Smooth muscle cell (in vitro differentiated cells): ENCODE measurements at regions not wholly inside any gene's neighbourhood (a gene's known extent, or its start where the extent isn't known, plus 50 kb on each side); places are given as distances from the start of the nearest gene placed in this dataset.
"Not testable (repeated sequence)": the region's sequence is repeated elsewhere in the genome, so short reads cannot be mapped to it uniquely, and the experiment has no call there.

Experiments used
- DNase-seq: peaks from one replicate; lab custom pipeline; 2025; ENCODE audit not compliant: unreplicated experiment; lab: John Stamatoyannopoulos, UW
- H2AFZ ChIP-seq: fragments of 200-600 bp; sonication (generic); 2 replicates; pipeline ENCODE4 v1.6.0; 2016; ENCODE audit warnings: antibody characterized with exemption, low read depth, mild to moderate bottlenecking
- H3F3A ChIP-seq: fragments of 200-600 bp; sonication (generic); 2 replicates; pipeline ENCODE4 v1.6.0; 2017; ENCODE audit warnings: antibody characterized with exemption, low read depth
- H3K27ac ChIP-seq: fragments of 200-600 bp; sonication (generic); 2 replicates; pipeline ENCODE4 v1.5.1; 2016; ENCODE audit warnings: low read depth, mild to moderate bottlenecking
- H3K27me3 ChIP-seq: fragments of 200-600 bp; sonication (generic); 2 replicates; pipeline ENCODE4 v1.6.1; 2016; ENCODE audit warnings: low read depth, mild to moderate bottlenecking
- H3K36me3 ChIP-seq: fragments of 200-600 bp; sonication (generic); 2 replicates; pipeline ENCODE4 v1.5.1; 2016; ENCODE audit warnings: low read depth
- H3K4me1 ChIP-seq: fragments of 200-600 bp; sonication (generic); 2 replicates; pipeline ENCODE4 v1.5.1; 2016; ENCODE audit warnings: low read depth
- H3K4me2 ChIP-seq: fragments of 200-600 bp; sonication (generic); 2 replicates; pipeline ENCODE4 v1.6.0; 2016; ENCODE audit warnings: mild to moderate bottlenecking
- H3K4me3 ChIP-seq: fragments of 200-600 bp; sonication (generic); 2 replicates; pipeline ENCODE4 v1.5.1; 2016; ENCODE audit warnings: mild to moderate bottlenecking
- H3K79me2 ChIP-seq: fragments of 200-600 bp; sonication (generic); 2 replicates; pipeline ENCODE4 v1.6.0; 2016; ENCODE audit warnings: low read depth, mild to moderate bottlenecking
- H3K9ac ChIP-seq: fragments of 200-600 bp; sonication (generic); 2 replicates; pipeline ENCODE4 v1.6.0; 2016; ENCODE audit warnings: low read depth
- H3K9me3 ChIP-seq: fragments of 200-600 bp; sonication (generic); replicated peaks from 2 replicates; pipeline ENCODE4 v1.5.1; 2016; ENCODE audit warnings: low read depth
- H4K20me1 ChIP-seq: fragments of 200-600 bp; sonication (generic); 2 replicates; pipeline ENCODE4 v1.6.0; 2016; ENCODE audit warnings: low read depth
- CTCF ChIP-seq: fragments of 200-600 bp; sonication (generic); IDR thresholded peaks from 2 replicates; pipeline ENCODE4 v1.5.1; 2017; ENCODE audit warnings: borderline replicate concordance, mild to moderate bottlenecking, antibody characterized with exemption; ENCODE audit not compliant: insufficient read depth, poor library complexity, severe bottlenecking
- WGBS: methylation state at CpG from one replicate; pipeline ENCODE4 v1.1.7; 2016; ENCODE audit warnings: low lambda C conversion rate; 5-methylcytosine and 5-hydroxymethylcytosine counted together

GRCh38 chr10:30719832-30720231 is 90.3 kb upstream of the LYZL2 start:
- TF ChIP-seq CTCF: no peak
- Histone ChIP-seq H3F3A (no peaks in the 10 kb centered on the region), H3K9me3 (no peaks in the 10 kb centered on the region), H4K20me1 (no peaks in the 10 kb centered on the region), H3K36me3 (no peaks in the 10 kb centered on the region), H3K27me3 (no peaks in the 10 kb centered on the region), H3K79me2 (no peaks in the 10 kb centered on the region), H3K4me1 (peaks cover 6% of the 10 kb centered on the region), H2AFZ (no peak overlapping the region), H3K4me2 (no peak overlapping the region), H3K4me3 (no peak overlapping the region), H3K9ac (no peak overlapping the region), H3K27ac (no peak overlapping the region)
- no peak for DNase-seq
- WGBS: 56% methylated on average over 9 of the region's 9 CpGs

GRCh38 chr10:30709700-30710358 is 80.3 kb upstream of the LYZL2 start:
- Histone ChIP-seq H3K4me3 (no peak overlapping the region), H3K9ac (no peak overlapping the region), H3F3A (no peaks in the 10 kb centered on the region), H3K79me2 (no peaks in the 10 kb centered on the region), H3K9me3 (no peaks in the 10 kb centered on the region), H3K36me3 (no peaks in the 10 kb centered on the region), H2AFZ (no peak overlapping the region), H3K27me3 (no peaks in the 10 kb centered on the region), H3K27ac (no peak overlapping the region), H4K20me1 (no peaks in the 10 kb centered on the region), H3K4me2 (no peak overlapping the region), H3K4me1 (no peaks in the 10 kb centered on the region)
- TF ChIP-seq CTCF: no peak
- WGBS: 91% methylated on average over 6 of the region's 6 CpGs
- no peak for DNase-seq

DNA sequence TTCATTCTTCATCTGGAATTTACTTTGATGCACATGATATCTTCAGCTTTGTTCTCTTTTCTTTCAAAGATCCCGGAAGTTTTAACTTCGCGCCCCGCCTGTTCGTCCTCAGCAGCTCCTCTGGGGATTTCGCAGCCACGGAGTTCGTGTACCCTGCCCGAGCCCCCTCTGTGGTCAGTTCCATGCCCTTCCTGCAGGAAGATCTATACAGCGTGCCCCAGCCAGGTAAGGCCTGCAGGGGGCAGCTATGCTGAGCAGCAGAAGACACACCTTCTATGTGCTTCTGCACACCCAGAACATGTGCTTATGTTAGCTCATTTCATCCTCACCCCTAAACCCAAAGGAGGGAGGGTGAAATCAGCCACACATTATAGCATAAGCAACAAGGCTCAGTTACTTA is 79.7 kb upstream of the LYZL2 start:
- H3K4me2 ChIP-seq: no peak overlapping the region
- H4K20me1 ChIP-seq: no peaks in the 10 kb centered on the region
- WGBS: 88% methylated on average over 10 of the region's 10 CpGs
- DNase-seq: no peak
- H3K36me3 ChIP-seq: no peaks in the 10 kb centered on the region
- H3K27me3 ChIP-seq: no peaks in the 10 kb centered on the region
- no peak for TF ChIP-seq CTCF
- H2AFZ ChIP-seq: no peak overlapping the region
- H3K9ac ChIP-seq: no peak overlapping the region
- H3K4me3 ChIP-seq: no peak overlapping the region
- H3F3A ChIP-seq: no peaks in the 10 kb centered on the region
- no peaks in the 10 kb centered on the region for H3K4me1 ChIP-seq
- no peaks in the 10 kb centered on the region for H3K79me2 ChIP-seq
- H3K27ac ChIP-seq: no peak overlapping the region
- H3K9me3 ChIP-seq: no peaks in the 10 kb centered on the region

GRCh38 chr10:30708234-30708633 is 78.7 kb upstream of the LYZL2 start:
- Histone ChIP-seq H3K4me1 (no peaks in the 10 kb centered on the region), H3K27me3 (no peaks in the 10 kb centered on the region), H3K4me3 (no peak overlapping the region), H3F3A (no peaks in the 10 kb centered on the region), H3K27ac (no peak overlapping the region), H3K79me2 (no peaks in the 10 kb centered on the region), H2AFZ (no peak overlapping the region), H4K20me1 (no peaks in the 10 kb centered on the region), H3K4me2 (no peak overlapping the region), H3K9ac (no peak overlapping the region), H3K9me3 (no peaks in the 10 kb centered on the region), H3K36me3 (no peaks in the 10 kb centered on the region)
- 91% methylated on average over 3 of the region's 3 CpGs for WGBS
- no peak for TF ChIP-seq CTCF
- DNase-seq: no peak

GRCh38 chr10:30706189-30706588 is 76.6 kb upstream of the LYZL2 start:
- H3K9me3 ChIP-seq, H3K4me1 ChIP-seq, H3F3A ChIP-seq, H3K27ac ChIP-seq, DNase-seq, H3K4me2 ChIP-seq, H3K4me3 ChIP-seq, H3K79me2 ChIP-seq, H4K20me1 ChIP-seq, H3K9ac ChIP-seq, H3K36me3 ChIP-seq, H2AFZ ChIP-seq, H3K27me3 ChIP-seq: not testable (repeated sequence)
- WGBS: no CpG with 5 or more reads among the region's 1 CpG
